ENCODE measurements at regions not wholly inside any gene's neighbourhood (a gene's known extent, or its start where the extent isn't known, plus 50 kb on each side); places are given as distances from the start of the nearest gene placed in this dataset.

DNA sequence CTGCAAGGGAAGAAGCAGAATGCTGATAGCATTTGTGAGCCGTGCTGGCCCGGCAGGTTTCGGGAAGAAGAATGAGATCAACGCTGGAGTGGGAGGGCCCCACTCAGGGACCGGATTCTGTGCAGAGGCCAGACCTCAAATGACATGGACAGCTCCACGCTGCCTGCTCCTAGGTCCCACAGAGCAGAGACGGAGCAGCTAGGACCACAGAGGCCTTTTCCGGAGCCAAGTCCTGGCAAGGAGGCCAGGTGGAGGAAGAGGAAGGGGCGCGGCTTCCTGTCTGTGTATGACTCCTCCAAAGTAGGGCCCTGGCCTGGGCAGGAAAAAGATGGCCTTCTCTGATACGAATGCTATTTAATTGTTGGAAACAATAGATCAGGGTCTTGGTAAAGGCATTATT, 139.9 kb downstream of the LRRC30 start:
- TF ChIP-seq, protein P1, sequence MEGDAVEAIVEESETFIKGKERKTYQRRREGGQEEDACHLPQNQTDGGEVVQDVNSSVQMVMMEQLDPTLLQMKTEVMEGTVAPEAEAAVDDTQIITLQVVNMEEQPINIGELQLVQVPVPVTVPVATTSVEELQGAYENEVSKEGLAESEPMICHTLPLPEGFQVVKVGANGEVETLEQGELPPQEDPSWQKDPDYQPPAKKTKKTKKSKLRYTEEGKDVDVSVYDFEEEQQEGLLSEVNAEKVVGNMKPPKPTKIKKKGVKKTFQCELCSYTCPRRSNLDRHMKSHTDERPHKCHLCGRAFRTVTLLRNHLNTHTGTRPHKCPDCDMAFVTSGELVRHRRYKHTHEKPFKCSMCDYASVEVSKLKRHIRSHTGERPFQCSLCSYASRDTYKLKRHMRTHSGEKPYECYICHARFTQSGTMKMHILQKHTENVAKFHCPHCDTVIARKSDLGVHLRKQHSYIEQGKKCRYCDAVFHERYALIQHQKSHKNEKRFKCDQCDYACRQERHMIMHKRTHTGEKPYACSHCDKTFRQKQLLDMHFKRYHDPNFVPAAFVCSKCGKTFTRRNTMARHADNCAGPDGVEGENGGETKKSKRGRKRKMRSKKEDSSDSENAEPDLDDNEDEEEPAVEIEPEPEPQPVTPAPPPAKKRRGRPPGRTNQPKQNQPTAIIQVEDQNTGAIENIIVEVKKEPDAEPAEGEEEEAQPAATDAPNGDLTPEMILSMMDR (conservative IDR thresholded peaks at IDR 0.05), result no peak
- no peak for TF ChIP-seq EZH2 (IDR thresholded peaks at IDR 0.05; ENCODE audit: low read depth)

Measured in PC-9 (cell line).